AG09319 (cell line): ENCODE measurements at regions not wholly inside any gene's neighbourhood (a gene's known extent, or its start where the extent isn't known, plus 50 kb on each side); places are given as distances from the start of the nearest gene placed in this dataset.
"Not testable (repeated sequence)": the region's sequence is repeated elsewhere in the genome, so short reads cannot be mapped to it uniquely, and the experiment has no call there.

ENCODE experiments used
- DNase-seq: peaks from one replicate; pipeline ENCODE4 v3.0.0-alpha.2; 2010; ENCODE audit warnings: low read depth; ENCODE audit errors: extremely low read depth
- CTCF ChIP-seq: IDR thresholded peaks from 2 replicates; pipeline ENCODE4 v1.5.1; 2011; ENCODE audit warnings: low read depth, mild to moderate bottlenecking, inconsistent platforms, low read length, moderate library complexity

- DNase-seq, result not testable (repeated sequence)
These were observed 334.1 kb downstream of the CACNA1B start for GRCh38 chr9:138211544-138212219.

DNA sequence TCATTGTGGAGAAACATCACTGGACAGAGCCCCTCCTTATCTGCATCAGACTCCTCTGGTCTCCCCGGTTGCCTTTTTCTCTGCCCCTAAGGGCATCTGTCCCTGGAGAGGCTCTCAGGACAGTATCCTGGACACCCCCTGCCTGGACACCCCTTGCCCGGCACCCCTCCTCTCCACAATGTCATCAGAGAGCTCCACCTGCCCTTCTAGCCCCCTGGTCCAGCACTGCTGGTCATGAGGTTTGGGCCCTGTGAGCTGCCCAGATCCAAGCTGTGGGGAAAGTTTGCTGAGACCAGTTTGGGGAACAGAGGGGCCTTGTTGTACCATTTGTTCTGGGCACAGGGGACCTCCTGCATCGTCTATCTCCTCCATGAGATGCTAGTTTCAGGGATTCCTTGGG lies 335.2 kb downstream of the CACNA1B start:
- not testable (repeated sequence) for DNase-seq

More at GRCh38 chr9:138211544-138212219, 334.1 kb downstream of the CACNA1B start:
- TF ChIP-seq CTCF, result peak; percentile 2; the same call in 1 of the 2 replicates

DNA sequence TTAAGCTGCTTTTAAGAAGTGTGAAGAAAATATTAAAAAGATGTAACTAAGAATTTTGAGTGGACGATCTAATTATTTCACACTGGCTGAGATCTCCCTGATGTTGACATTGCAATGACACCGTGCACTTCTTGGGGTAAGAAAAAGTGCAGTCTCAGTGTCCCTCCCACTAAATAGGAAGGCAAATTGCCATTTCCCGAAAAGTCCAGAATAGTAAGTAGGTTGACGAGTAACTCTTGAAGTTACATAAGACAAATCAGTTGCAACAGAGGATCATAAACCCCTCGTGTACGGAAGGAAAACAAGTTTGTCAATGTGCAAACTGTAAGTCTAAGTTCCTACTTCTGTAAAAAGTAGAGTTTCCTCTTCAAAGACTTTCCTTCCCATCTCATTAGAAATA lies 336.2 kb downstream of the CACNA1B start:
- DNase-seq, result not testable (repeated sequence)

GRCh38 chr9:138214548-138214947 lies 337.0 kb downstream of the CACNA1B start:
- DNase-seq, result not testable (repeated sequence)

GRCh38 chr9:138215588-138215987 lies 338.0 kb downstream of the CACNA1B start:
- DNase-seq, result not testable (repeated sequence)

GRCh38 chr9:138216817-138217216 lies 339.2 kb downstream of the CACNA1B start:
- DNase-seq, result not testable (repeated sequence)

DNA sequence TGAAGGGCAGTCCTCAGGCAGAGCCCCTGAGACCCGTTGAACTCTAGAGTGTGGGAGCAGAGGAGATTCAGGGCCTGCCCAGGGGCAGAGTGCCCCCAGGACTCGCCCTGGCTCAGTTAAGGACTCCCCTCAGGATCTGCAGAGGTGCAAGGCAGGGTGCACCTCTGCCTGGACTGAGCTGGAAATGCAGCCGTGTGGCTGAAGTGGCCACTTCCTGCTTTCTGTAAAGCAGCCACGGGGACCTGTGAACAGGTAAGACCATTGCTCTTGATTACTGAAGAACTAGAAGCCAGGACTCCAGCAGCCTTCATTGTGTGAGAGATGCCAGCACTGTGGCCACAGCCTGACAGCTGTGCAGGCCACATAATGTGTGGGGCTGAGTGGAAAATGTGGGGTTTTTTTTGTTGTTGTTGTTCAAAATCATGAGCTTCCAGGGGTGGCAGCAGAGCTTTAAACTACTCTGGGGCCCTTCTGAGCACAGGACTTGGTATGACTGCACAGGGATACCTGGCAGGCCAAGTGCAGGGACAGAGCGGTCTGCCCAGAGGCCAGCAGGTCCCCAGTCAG lies 339.8 kb downstream of the CACNA1B start:
- DNase-seq, result not testable (repeated sequence)

GRCh38 chr9:138219249-138219648 lies 341.7 kb downstream of the CACNA1B start:
- DNase-seq, result not testable (repeated sequence)

DNA sequence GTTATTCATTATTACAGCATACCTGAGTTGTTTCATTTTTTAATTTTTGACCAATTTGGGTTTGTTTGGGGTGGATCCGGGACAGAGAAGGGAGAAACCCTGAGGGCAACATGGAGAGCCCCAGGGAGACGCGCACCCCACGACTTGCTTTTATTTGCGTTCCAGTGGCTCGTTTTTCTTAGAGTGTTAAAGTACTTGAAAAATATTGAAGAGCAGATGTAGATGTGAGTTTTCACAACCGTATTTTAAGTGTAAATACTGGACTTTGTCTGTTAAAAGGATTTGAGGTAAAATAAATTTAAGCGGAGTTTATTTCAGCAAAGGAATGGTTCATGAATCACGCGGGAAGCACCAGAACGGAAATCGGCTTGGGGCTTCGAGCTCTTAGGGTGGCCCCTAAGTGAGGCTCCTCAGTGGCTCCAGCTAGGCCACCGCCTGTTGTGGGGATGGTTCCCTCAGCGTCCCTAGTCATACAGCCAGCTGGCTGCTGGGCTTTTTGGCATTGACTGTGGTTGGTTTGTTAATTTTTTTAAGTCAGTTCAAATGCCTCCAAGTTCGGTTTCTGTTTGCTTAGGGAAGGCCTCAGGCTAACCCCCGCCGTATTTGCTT lies 344.0 kb downstream of the CACNA1B start:
- DNase-seq, result not testable (repeated sequence)

DNA sequence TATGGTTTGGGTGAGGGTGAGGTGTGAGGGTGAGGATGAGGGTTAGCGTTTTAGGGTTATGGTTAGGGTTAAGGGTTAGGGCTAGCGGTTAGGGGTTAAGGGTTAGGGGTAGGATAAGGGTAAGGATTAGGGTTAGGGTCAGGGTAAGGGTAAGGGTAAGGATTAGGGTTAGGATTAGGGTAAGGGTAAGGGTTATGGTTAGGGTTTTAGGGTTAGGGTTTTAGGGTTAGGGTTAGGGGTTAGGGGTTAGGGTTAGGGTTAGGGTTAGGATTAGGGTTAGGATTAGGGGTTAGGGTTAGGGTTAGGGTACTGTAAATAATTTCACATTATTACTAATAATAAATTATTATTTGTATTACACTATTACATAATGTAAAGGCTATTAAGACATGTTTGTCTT lies 359.5 kb downstream of the CACNA1B start:
- not testable (repeated sequence) for DNase-seq

- not testable (repeated sequence) for DNase-seq
These were observed 405.3 kb downstream of the CACNA1B start for GRCh38 chr9:138282903-138283302.
